GM18502 (cell line): ENCODE measurements at regions not wholly inside any gene's neighbourhood (a gene's known extent, or its start where the extent isn't known, plus 50 kb on each side); places are given as distances from the start of the nearest gene placed in this dataset.

Experiments used
- ATAC-seq: cut with Tn5 transposase; IDR thresholded peaks from one replicate; pipeline ENCODE4 v1.9.1; 2021; ENCODE audit warnings: mild to moderate bottlenecking; ENCODE audit not compliant: unreplicated experiment, poor library complexity

GRCh38 chr15:62521396-62521795 is 356.3 kb upstream of the C2CD4B start:
- no peak for ATAC-seq

GRCh38 chr15:62524848-62525247 is 359.8 kb upstream of the C2CD4B start:
- ATAC-seq, result no peak

- no peak for ATAC-seq
Measured at GRCh38 chr15:62527387-62527786, 362.3 kb upstream of the C2CD4B start.

GRCh38 chr15:62528505-62528904 is 363.4 kb upstream of the C2CD4B start:
- no peak for ATAC-seq

- ATAC-seq, result no peak
Measured at GRCh38 chr15:62532367-62532766, 367.3 kb upstream of the C2CD4B start.

- ATAC-seq, result no peak
Measured at GRCh38 chr15:62533687-62534086, 368.6 kb upstream of the C2CD4B start.

GRCh38 chr15:62534996-62535395 is 369.9 kb upstream of the C2CD4B start:
- ATAC-seq, result no peak

GRCh38 chr15:62539236-62539635 is 374.2 kb upstream of the C2CD4B start:
- no peak for ATAC-seq

GRCh38 chr15:62541250-62541649 is 376.2 kb upstream of the C2CD4B start:
- ATAC-seq, result no peak

- ATAC-seq, result no peak
Measured at GRCh38 chr15:62541846-62542245, 376.8 kb upstream of the C2CD4B start.

- no peak for ATAC-seq
Measured at GRCh38 chr15:62544446-62544845, 379.4 kb upstream of the C2CD4B start.

GRCh38 chr15:62545467-62546227 is 380.6 kb upstream of the C2CD4B start:
- ATAC-seq, result no peak

GRCh38 chr15:62546628-62547027 is 381.5 kb upstream of the C2CD4B start:
- no peak for ATAC-seq

- ATAC-seq, result no peak
Measured at GRCh38 chr15:62547584-62547983, 382.5 kb upstream of the C2CD4B start.

GRCh38 chr15:62549345-62549970 is 384.4 kb upstream of the C2CD4B start:
- no peak for ATAC-seq

- no peak for ATAC-seq
Measured at GRCh38 chr15:62550106-62550505, 385.0 kb upstream of the C2CD4B start.

- ATAC-seq, result no peak
Measured at GRCh38 chr15:62552444-62552843, 387.4 kb upstream of the C2CD4B start.

- no peak for ATAC-seq
Measured at GRCh38 chr15:62553911-62554563, 389.0 kb upstream of the C2CD4B start.

GRCh38 chr15:62558640-62559380 is 393.7 kb upstream of the C2CD4B start:
- ATAC-seq, result no peak

- no peak for ATAC-seq
Measured at GRCh38 chr15:62559381-62559733, 394.3 kb upstream of the C2CD4B start.

- ATAC-seq, result no peak
Measured at GRCh38 chr15:62561059-62561519, 396.0 kb upstream of the C2CD4B start.
